ENCODE measurements at regions not wholly inside any gene's neighbourhood (a gene's known extent, or its start where the extent isn't known, plus 50 kb on each side); places are given as distances from the start of the nearest gene placed in this dataset.

GRCh38 chr2:18045230-18045629 lies 166.8 kb downstream of the KCNS3 start:
- TF ChIP-seq CTCF (IDR thresholded peaks at IDR 0.05; ENCODE audit: insufficient read depth, low read length, poor library complexity, severe bottlenecking) (no peak), EZH2phosphoT487 (conservative IDR thresholded peaks at IDR 0.05; ENCODE audit: low read length) (no peak)
